ENCODE measurements at regions not wholly inside any gene's neighbourhood (a gene's known extent, or its start where the extent isn't known, plus 50 kb on each side); places are given as distances from the start of the nearest gene placed in this dataset.

GRCh38 chr7:45514944-45515343, 59.2 kb upstream of the ADCY1 start:
- TF ChIP-seq CTCF (IDR thresholded peaks at IDR 0.05) = no peak
- TF ChIP-seq POLR2A (IDR thresholded peaks at IDR 0.05) = no peak
